HG02884 (cell line): ENCODE measurements at regions not wholly inside any gene's neighbourhood (a gene's known extent, or its start where the extent isn't known, plus 50 kb on each side); places are given as distances from the start of the nearest gene placed in this dataset.

ENCODE experiments used
- ATAC-seq: cut with Tn5 transposase; IDR thresholded peaks from one replicate; pipeline ENCODE4 v1.9.1; 2021; ENCODE audit warnings: mild to moderate bottlenecking, moderate library complexity; ENCODE audit not compliant: unreplicated experiment

DNA sequence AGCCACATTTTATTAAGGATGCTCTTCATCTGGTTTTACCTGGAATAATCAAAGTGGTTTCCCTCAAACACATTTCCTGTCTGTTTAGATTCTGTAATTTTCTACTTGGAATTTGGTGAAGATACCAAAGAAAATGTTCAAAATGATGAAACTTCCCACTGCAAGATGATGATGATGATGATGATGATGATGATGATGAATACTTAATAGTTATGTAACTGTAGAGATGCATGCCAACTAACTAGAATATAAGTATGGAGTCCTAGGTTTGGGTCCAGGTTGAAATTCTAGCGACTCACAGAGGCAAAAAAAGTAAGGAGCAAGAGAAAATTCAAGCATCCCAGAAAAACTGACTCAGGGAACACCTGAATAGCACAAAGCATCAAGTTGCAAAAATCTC lies 104.0 kb upstream of the KIAA1217 start:
- ATAC-seq: no peak

DNA sequence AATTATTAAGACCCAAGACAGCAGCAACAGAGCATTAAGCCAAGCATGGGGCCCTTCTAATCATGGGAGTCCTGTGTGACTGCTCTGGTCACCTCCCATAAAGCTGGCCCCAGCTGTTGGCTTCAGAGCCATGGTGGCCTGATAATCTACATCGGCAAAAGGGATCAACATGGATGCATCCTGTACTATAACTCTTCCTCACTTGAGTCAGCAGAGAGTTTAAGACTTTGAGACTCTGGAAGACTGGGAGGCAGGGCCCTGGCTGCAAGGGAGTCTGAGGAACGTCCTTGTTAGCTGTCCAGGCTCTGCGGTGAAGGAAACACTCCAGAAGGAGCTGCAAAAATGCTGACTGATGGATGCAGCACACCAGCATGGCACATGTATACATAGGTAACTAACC lies 95.0 kb upstream of the KIAA1217 start:
- no peak for ATAC-seq

- no peak for ATAC-seq
Observed at GRCh38 chr10:24114556-24114955, 94.4 kb upstream of the KIAA1217 start.

DNA sequence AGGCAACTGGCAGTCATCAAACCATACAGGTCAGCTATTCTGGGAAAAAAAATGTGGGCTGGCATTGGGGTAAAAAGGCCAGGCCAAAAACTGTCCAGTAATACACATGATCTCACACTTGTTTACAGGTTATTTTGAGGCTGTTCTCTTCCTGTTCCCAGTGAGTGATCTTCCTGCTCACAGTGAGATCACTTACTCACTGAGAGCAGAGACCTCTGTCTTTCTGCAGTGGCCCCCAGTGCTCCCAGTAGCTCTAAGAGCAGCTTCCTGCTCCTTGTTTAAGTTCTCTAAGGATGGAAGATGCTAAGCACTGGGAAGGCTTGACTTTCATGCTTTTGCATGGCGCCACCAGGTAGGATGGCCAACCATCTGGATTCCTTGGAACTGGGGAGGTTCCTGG lies 93.5 kb upstream of the KIAA1217 start:
- no peak for ATAC-seq

- no peak for ATAC-seq
Observed at GRCh38 chr10:24118246-24118645, 90.7 kb upstream of the KIAA1217 start.

DNA sequence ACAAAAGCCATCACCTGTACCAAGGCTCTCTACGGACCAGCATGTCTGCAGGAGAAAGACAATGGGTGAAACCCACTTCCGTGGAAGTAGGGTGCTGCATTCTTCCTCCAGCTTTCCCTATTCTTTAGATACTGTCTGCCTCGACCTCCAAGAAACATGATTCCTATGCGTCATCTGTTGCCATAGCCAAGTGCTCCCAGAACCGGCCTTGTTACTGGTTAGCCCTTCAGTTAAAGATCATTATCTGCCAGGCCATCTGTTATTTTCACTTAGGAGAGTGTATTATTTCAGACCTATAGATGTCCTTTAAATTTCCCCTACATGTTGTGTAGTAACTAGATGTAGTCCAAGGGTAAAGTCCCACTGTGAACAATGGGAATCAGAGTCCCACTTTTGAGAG lies 89.0 kb upstream of the KIAA1217 start:
- no peak for ATAC-seq

- ATAC-seq: no peak
Observed at GRCh38 chr10:24120646-24121045, 88.3 kb upstream of the KIAA1217 start.

- ATAC-seq: no peak
Observed at GRCh38 chr10:24127516-24127915, 81.4 kb upstream of the KIAA1217 start.

DNA sequence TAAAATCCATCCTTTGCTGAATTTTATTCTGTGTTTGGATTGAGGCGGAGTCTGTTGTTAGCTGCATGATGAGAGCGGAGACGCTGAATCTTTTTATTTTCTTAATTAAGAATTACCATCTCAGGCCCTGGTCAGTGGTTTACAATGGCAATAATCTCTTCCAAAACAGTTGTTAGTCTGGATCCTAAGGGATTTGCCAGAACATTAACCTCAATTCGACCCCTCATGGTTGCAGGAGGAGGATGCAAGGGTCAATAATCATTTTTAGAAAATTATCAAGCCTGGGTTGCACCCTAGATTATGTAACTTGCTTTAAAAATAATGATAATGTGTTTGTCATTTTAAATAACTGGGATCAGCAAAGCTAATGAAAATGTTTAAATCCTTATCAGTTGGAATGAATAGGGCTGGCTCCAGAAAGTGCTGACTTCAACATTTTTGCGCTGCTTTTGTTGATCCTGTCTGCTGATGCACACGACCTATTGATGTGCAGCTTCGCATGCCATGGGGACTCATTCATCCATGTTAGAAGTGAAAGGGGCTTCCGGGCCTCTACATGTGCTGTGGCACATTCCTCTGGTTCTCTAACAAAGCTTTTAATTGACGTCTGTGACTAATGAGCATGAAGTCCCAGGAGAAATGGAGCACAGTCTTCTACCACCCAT lies 80.7 kb upstream of the KIAA1217 start:
- no peak for ATAC-seq

DNA sequence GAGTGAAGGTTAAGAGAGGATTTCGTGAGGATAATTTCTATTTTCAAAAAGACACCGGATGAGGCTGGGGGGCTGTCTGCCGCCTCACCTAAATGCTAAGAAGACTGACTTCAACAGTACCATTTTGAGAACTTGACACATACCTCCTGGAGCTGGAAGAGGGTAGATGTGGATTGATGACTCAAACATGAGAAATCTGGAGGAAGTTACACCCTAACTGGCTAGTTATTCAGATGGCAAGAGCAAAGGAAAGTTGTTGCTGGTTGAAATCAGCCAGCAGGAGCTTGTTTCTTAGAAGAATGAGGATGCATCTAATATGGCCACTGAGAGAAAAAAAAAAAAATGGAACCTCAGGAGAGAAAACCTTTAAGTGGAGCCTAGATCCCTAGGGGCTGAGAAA lies 76.2 kb upstream of the KIAA1217 start:
- ATAC-seq: no peak

- no peak for ATAC-seq
Observed at GRCh38 chr10:24133835-24134234, 75.1 kb upstream of the KIAA1217 start.

DNA sequence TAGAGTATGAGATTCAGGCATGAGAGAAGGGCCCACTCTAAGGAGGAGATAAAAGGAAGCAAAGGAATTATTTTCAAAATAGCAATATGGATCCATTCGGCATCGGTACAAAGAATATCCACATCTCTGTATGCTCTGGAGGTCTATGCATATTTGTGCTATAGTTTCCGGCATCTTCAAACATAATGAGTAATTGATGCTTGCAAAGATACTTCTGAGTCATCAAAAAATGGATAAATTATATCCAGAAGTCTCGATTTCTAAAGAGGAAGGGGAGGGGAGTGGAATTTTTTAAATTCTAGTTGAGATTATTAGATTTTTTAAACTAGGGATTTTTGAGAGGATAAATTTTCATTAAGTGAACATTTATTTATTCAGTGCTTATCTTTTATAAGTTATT lies 72.9 kb upstream of the KIAA1217 start:
- ATAC-seq: no peak

DNA sequence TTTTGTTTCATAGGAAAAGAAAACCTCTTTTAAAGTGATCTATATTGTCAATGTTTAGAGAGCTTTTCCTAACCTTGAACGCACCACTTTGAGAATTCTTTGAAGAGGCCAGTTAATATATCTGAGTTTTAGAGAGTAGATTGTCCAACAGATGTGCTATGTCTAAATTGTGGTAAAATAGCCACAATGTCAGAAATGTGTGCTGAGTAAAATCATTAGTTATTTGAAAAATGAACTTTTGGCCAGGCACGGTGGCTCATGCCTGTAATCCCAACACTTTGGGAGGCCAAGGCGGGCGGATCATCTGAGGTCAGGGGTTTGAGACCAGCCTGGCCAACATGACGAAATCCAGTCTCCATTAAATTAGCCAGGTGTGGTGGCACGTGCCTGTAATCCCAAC lies 61.6 kb upstream of the KIAA1217 start:
- ATAC-seq: no peak

DNA sequence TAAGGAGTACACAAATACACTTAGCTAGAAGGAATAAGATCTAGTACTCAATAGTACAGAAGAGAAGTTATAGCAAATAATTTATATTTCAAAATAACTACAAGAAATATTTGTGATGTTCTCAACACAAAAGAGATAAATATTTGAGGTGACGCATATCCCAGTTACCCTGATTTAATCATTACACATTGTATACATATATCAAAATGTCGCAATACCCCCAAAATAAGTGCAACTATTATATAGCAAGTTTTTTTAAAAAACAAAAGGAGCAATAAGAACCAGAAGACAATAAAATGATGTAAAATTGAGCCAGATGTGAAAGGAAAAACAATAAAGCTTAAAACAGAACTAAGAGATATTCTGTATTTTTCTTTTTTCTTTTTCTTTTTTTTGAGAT lies 59.3 kb upstream of the KIAA1217 start:
- no peak for ATAC-seq

DNA sequence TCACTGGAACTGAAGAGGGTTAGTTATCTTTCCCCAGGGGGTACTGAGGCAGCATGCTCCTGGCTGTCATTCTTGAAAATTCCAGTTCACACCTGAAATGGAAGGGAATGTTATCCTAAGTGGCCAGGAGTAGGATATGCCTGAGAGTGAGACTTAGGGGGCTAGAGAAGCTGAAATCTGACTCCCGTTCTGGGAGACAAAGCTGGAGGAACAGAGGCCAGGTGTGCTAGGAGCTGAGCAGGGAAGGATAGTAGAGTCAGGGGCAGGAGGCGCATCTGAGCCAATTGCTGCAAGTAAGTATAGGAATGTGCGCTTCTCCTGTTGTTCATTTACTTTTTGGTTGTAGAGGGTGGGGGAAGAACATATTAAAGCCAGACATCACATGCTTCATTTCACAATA lies 58.1 kb upstream of the KIAA1217 start:
- no peak for ATAC-seq

- no peak for ATAC-seq
Observed at GRCh38 chr10:24152270-24152669, 56.7 kb upstream of the KIAA1217 start.

DNA sequence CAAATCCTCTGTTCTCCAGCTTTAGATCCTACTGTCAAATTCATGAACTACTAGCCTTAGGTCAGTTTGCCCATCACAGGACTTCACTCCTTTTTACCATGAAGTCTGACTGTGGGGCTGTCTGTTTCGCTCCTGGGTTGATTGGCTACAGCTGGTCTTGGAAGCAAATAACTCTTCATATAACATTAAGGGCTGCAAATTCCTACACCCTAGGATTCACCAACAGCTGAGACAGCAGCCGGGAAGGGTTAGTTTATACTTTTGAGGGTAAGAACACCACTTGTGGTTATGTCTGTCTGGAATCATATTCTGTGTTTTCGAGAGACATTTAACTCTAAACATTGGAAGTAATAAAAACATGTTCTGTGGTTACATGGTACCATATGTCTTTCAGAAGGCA lies 55.9 kb upstream of the KIAA1217 start:
- no peak for ATAC-seq

- ATAC-seq: no peak
Observed at GRCh38 chr10:24153537-24153936, 55.4 kb upstream of the KIAA1217 start.

GRCh38 chr10:24156686-24157085 lies 52.3 kb upstream of the KIAA1217 start:
- no peak for ATAC-seq

- ATAC-seq: no peak
Observed at GRCh38 chr10:24157567-24157966, 51.4 kb upstream of the KIAA1217 start.
